ENCODE measurements at regions not wholly inside any gene's neighbourhood (a gene's known extent, or its start where the extent isn't known, plus 50 kb on each side); places are given as distances from the start of the nearest gene placed in this dataset.

DNA sequence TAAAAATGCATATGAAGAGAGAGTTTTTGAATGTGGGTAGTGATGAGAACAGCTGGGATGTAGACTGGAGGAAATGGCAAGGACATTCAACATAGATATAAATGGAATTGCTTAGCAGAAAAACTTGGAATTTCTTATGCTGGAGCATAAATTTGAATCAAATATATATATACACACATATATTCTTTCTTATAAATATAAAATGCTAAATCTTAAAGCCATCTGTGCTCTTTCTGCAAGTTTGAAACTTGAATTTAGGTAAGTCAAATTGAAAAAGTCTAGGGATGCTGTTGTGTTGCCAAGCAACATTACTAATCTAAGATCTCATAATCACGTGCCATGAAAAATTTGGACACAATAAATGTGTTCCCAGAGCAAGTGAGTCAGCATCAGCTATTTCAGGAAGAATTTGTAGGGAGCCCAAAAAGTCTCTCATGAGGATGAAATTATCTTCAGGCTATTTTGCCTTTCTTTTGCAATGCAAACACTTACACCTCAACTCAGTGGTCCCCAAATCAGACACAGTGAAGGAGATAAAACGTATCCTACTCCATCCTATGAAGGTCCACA is 58.4 kb upstream of the ALDH1A1 start:
- DNase-seq: no peak

DNA sequence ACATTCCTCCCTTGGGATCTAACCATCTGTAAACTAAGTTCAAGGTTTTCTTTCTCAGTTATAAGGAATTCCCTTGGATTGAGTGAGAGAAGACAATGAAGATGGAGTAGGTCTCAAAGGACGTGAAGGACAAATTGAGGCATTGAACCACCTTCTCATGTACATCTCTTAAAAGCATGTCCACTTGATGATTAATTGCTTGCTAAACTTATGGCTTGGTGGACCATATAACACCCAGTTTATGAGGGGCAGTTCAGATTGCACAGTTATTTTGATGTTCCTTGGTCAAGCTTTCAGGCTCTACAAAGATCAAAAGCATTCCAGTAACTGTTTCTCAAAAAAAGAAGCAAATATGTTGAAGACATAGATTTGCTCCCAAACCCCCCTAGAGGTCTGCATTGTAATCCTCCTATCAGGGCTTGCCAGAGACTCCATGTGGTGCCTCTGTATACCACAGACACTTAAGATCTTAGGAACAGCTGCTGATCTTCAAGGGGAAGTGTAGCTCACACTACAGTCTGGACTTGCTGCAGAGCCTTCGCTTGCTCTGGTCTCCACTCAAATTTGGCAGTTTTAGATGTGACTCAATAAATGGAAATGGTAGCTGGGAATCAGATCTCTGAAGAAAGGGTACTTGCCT is 56.9 kb upstream of the ALDH1A1 start:
- no peak for DNase-seq

GRCh38 chr9:73007966-73008672 is 55.3 kb upstream of the ALDH1A1 start:
- DNase-seq: no peak

GRCh38 chr9:73006986-73007385 is 54.1 kb upstream of the ALDH1A1 start:
- DNase-seq: no peak
